ENCODE measurements at regions not wholly inside any gene's neighbourhood (a gene's known extent, or its start where the extent isn't known, plus 50 kb on each side); places are given as distances from the start of the nearest gene placed in this dataset.
"Not testable (repeated sequence)": the region's sequence is repeated elsewhere in the genome, so short reads cannot be mapped to it uniquely, and the experiment has no call there.

- not testable (repeated sequence) for TF ChIP-seq CTCF (IDR thresholded peaks at IDR 0.05; ENCODE audit: insufficient read depth, low read depth, low read length); EZH2 (IDR thresholded peaks at IDR 0.05; ENCODE audit: insufficient read depth, low read length)
These were observed 71.9 kb upstream of the NDP start for GRCh38 chrX:44045106-44045505.

Measured in astrocyte (in vitro differentiated cells and primary cell).